HL-60 (cell line): ENCODE measurements at regions not wholly inside any gene's neighbourhood (a gene's known extent, or its start where the extent isn't known, plus 50 kb on each side); places are given as distances from the start of the nearest gene placed in this dataset.
"Not testable (repeated sequence)": the region's sequence is repeated elsewhere in the genome, so short reads cannot be mapped to it uniquely, and the experiment has no call there.

ENCODE experiments used
- GABPA ChIP-seq: IDR thresholded peaks from 2 replicates; pipeline ENCODE4 v1.6.1; 2012; ENCODE audit warnings: low read depth
- POLR2AphosphoS5 ChIP-seq: IDR thresholded peaks from 2 replicates; pipeline ENCODE4 v1.6.1; 2012; ENCODE audit warnings: low read depth
- TF ChIP-seq, protein P1 (sequence below): IDR thresholded peaks from 2 replicates; pipeline ENCODE4 v1.6.1; 2012; ENCODE audit warnings: low read depth; ENCODE audit not compliant: insufficient replicate concordance
- TF ChIP-seq, protein P2 (sequence below): IDR thresholded peaks from one replicate; pipeline ENCODE4 v1.5.1; 2011; ENCODE audit warnings: low read length, control low read depth, inconsistent platforms; ENCODE audit not compliant: insufficient read depth

DNA sequence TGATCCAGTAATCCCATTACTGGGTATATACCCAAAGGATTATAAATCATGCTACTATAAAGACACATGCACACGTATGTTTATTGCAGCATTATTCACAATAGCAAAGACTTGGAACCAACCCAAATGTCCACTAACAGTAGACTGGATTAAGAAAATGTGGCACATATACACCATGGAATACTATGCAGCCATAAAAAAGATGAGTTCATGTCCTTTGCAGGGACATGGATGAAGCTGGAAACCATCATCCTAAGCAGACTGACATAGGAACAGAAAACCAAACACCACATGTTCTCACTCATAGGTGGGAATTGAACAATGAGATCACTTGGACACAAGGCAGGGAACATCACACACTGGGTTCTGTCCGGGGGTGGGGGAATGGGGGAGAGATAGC, 277.1 kb downstream of the COG6 start:
- TF ChIP-seq, protein P1, sequence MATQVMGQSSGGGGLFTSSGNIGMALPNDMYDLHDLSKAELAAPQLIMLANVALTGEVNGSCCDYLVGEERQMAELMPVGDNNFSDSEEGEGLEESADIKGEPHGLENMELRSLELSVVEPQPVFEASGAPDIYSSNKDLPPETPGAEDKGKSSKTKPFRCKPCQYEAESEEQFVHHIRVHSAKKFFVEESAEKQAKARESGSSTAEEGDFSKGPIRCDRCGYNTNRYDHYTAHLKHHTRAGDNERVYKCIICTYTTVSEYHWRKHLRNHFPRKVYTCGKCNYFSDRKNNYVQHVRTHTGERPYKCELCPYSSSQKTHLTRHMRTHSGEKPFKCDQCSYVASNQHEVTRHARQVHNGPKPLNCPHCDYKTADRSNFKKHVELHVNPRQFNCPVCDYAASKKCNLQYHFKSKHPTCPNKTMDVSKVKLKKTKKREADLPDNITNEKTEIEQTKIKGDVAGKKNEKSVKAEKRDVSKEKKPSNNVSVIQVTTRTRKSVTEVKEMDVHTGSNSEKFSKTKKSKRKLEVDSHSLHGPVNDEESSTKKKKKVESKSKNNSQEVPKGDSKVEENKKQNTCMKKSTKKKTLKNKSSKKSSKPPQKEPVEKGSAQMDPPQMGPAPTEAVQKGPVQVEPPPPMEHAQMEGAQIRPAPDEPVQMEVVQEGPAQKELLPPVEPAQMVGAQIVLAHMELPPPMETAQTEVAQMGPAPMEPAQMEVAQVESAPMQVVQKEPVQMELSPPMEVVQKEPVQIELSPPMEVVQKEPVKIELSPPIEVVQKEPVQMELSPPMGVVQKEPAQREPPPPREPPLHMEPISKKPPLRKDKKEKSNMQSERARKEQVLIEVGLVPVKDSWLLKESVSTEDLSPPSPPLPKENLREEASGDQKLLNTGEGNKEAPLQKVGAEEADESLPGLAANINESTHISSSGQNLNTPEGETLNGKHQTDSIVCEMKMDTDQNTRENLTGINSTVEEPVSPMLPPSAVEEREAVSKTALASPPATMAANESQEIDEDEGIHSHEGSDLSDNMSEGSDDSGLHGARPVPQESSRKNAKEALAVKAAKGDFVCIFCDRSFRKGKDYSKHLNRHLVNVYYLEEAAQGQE, result not testable (repeated sequence)
- TF ChIP-seq, protein P2, sequence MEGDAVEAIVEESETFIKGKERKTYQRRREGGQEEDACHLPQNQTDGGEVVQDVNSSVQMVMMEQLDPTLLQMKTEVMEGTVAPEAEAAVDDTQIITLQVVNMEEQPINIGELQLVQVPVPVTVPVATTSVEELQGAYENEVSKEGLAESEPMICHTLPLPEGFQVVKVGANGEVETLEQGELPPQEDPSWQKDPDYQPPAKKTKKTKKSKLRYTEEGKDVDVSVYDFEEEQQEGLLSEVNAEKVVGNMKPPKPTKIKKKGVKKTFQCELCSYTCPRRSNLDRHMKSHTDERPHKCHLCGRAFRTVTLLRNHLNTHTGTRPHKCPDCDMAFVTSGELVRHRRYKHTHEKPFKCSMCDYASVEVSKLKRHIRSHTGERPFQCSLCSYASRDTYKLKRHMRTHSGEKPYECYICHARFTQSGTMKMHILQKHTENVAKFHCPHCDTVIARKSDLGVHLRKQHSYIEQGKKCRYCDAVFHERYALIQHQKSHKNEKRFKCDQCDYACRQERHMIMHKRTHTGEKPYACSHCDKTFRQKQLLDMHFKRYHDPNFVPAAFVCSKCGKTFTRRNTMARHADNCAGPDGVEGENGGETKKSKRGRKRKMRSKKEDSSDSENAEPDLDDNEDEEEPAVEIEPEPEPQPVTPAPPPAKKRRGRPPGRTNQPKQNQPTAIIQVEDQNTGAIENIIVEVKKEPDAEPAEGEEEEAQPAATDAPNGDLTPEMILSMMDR, result not testable (repeated sequence)
- TF ChIP-seq POLR2AphosphoS5, GABPA: not testable (repeated sequence)
